ENCODE measurements at regions not wholly inside any gene's neighbourhood (a gene's known extent, or its start where the extent isn't known, plus 50 kb on each side); places are given as distances from the start of the nearest gene placed in this dataset.
"Not testable (repeated sequence)": the region's sequence is repeated elsewhere in the genome, so short reads cannot be mapped to it uniquely, and the experiment has no call there.

- no peak for DNase-seq (ENCODE audit: low read depth in 2 of 3, low spot score in 1 of 3)
These were observed 469.8 kb downstream of the ZPLD1 start for GRCh38 chr3:102904629-102905028.

DNA sequence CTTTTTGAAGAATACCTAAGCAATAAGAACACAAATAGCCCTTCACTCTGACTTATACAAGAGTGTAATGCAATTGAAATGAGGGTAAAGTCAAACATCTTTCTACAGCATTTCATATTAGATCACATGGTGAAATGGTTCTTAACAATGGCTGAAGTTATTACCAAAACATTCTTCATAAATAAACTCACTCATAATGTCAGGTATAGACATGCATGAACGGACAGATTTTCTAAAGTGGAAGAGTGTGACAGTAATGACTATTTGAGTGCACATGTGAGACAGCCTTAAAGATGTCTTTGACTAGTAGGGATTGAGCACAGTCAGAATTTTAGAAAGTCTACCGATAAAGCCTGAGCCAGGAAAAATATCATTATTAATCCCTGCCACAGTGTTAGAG is 471.0 kb downstream of the ZPLD1 start:
- no peak for DNase-seq (ENCODE audit: low read depth in 2 of 3, low spot score in 1 of 3)

DNA sequence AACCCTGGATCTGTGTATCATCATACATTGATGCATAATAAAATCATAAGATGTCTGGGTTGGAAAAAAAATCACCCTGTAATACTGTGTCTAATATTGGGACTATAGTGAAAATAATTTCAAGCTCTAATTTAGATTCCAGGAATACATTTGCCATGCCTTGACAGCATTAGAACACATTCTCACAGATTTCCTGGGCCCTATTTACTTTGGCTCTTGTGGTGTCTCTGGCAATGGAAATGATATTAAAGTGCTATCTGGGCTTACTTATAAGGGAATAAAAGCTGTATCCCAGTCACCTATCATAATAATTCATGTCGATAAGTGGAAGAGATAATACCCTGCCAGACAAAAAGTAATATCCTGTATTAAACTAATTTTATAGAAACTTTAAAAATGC is 472.0 kb downstream of the ZPLD1 start:
- no peak for DNase-seq (ENCODE audit: low read depth in 2 of 3, low spot score in 1 of 3)

- no peak for DNase-seq (ENCODE audit: low read depth in 2 of 3, low spot score in 1 of 3)
These were observed 475.1 kb downstream of the ZPLD1 start for GRCh38 chr3:102909904-102910303.

DNA sequence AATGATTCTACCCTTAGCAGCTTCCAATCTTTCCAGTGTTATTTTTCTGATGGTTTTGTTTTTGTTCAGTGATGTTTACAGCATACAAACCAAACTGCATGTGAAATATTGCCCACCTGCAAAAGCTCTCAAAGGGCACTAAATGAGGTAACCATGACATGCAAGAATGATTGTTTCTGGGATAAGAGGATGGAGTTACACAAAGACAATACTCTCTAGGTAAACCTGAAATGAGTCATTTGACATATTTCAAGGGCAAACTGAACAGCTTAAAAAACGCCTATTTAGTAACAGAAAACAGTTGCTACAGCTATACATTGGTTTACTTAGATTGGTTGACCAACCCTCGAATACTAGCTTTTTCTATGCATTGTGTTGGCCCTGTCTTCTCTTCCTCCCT is 481.7 kb downstream of the ZPLD1 start:
- no peak for DNase-seq (ENCODE audit: low read depth in 2 of 3, low spot score in 1 of 3)

- DNase-seq (ENCODE audit: low read depth in 2 of 3, low spot score in 1 of 3), result no peak
These were observed 491.8 kb downstream of the ZPLD1 start for GRCh38 chr3:102926618-102927017.

GRCh38 chr3:102933377-102933776 is 498.6 kb downstream of the ZPLD1 start:
- DNase-seq (ENCODE audit: low read depth in 2 of 3, low spot score in 1 of 3), result no peak

GRCh38 chr3:102936511-102937045 is 501.8 kb downstream of the ZPLD1 start:
- DNase-seq (ENCODE audit: low read depth in 2 of 3, low spot score in 1 of 3), result no peak

DNA sequence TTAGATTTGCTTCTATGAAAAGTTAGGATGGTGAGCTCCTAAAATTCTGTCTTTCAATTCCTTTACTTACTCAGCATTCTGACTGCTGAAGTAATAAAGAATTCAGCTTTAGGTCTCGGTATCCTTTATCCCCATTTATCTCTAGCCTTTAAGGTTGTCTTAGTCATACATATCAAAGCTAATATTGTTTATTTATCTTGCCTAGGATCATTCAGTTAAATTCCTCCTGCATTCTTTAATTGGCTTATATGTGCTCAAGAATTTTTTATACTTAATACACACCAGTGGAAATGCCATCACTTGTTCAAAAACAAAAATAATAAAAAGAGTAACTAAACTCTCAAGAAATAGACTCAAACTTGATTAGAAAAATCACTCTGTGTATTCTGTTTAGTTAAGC is 507.0 kb downstream of the ZPLD1 start:
- DNase-seq (ENCODE audit: low read depth in 2 of 3, low spot score in 1 of 3), result no peak

DNA sequence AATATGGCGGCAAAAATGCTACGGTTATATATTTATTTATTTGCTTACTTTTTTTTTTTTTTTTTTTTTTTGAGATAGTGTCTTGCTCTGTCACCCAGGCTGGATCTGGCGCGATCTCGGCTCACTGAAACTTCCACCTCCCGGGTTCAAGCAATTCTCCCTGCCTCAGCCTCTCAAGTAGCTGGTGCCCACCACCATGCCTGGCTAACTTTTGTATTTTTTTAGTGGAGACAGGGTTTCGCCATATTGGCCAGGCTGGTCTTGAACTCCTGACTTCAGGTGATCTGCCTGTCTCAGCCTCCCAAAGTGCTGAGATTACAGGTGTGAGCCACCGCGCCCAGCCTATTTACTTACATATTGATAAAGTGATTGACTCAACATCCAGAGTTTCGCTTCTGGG is 511.6 kb downstream of the ZPLD1 start:
- not testable (repeated sequence) for DNase-seq (ENCODE audit: low read depth in 2 of 3, low spot score in 1 of 3)

DNA sequence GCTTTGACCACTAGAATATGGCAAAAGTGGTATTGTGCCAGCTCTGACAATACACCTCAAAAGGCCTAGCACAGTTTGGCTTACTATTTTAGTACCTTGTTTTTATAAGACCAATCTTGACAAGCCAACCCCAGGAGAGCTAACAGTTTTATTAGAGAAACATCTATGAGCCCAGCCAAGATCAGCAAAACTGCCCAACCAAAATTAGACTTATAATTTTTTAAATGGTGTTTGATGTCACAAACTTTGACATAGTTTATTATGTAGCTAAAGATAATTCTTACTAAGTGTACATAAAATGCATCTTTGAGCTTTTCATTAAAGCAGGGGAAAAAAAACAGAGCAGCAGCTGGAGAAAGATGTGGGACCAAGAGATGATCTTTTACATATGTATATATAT is 537.5 kb downstream of the ZPLD1 start:
- DNase-seq (ENCODE audit: low read depth in 2 of 3, low spot score in 1 of 3), result no peak

- no peak for DNase-seq (ENCODE audit: low read depth in 2 of 3, low spot score in 1 of 3)
These were observed 539.5 kb downstream of the ZPLD1 start for GRCh38 chr3:102974333-102974732.

- DNase-seq (ENCODE audit: low read depth in 2 of 3, low spot score in 1 of 3), result no peak
These were observed 544.4 kb downstream of the ZPLD1 start for GRCh38 chr3:102979191-102979590.

GRCh38 chr3:102979682-102980354 is 545.0 kb downstream of the ZPLD1 start:
- DNase-seq (ENCODE audit: low read depth in 2 of 3, low spot score in 1 of 3), result no peak

DNA sequence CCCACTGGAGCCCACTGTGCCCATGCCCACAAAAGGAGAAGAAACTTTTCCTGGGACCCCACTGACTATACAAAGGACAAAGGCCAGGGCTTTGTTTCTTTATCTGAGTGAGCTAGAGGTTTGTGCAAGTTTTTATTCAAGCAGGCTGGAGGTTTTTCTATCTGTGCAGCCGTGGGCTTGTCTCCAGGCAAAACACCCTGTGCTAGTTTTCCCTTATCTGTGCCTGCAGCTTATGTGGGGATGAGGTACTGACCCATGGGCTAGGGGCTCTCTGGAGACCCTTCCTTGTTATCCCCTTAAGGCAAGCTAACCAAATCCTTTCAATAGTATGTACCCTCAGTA is 545.5 kb downstream of the ZPLD1 start:
- no peak for DNase-seq (ENCODE audit: low read depth in 2 of 3, low spot score in 1 of 3)

- no peak for DNase-seq (ENCODE audit: low read depth in 2 of 3, low spot score in 1 of 3)
These were observed 567.8 kb downstream of the ZPLD1 start for GRCh38 chr3:103002425-103003176.

DNA sequence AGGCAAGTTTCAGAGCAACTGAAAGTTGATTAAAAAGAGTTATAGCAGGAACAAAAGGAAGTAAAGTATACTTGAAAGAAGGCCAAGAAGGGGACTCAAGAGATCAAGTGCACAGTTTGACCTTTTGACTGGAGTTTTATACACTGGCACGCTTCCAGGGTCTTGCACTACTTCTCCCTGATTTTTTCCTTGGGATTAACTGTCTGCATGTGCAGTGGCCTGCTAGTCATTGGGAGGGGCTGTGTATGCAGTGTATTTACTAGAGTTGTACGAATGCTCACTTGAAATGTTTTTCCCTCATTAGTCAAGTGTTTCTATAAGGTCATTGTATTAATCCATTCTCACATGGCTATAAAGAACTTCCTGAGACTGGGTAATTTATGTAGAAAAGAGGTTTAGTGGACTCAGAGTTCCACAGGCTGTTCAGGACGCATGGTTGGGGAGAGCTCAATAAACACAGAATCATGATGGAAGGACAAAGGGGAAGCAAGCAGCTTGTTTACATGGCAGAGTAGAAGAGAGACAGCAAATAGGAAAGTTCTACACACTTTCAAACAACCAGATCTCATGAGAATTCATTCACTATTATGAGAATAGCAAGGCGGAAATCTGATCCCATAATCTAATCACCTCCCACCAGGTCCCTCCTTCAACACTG is 571.8 kb downstream of the ZPLD1 start:
- no peak for DNase-seq (ENCODE audit: low read depth in 2 of 3, low spot score in 1 of 3)

DNA sequence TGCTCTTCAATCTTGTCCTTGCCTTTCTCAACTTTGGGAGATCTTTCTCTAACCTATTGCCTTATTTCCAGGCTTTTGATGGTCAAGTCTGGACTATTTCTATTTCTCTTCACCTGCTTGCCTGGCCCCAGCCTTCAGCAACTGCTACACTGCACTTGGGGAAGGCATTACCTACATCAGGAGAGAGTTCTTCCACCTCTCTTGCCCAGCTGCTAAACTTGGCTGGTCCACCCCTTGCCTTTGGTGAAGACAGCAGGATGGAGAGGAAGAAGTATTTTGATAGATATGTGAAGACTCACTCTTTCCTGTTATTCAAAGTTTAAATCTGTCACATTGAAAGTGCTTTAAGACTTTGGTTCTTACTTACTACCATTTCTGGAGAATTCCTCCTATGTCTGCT is 574.8 kb downstream of the ZPLD1 start:
- no peak for DNase-seq (ENCODE audit: low read depth in 2 of 3, low spot score in 1 of 3)

DNA sequence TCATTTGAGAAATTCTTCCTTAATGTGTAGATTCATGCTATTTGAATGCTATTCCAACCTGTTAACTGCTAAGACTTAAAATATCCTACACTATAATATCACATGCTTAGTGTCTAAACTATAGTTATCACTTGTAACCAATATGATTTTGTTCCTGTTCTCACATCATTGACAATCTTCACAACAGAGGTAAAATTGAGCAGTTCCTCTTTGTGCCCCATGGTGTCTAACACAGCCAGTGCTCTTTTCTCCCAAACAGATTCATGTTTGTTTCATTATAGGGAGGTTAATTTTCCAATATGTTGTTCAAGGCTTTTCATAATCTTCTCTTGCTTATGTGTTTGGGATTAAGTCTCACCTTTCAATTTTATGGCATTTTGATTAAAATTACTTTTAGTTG is 591.1 kb downstream of the ZPLD1 start:
- no peak for DNase-seq (ENCODE audit: low read depth in 2 of 3, low spot score in 1 of 3)

- DNase-seq (ENCODE audit: low read depth in 2 of 3, low spot score in 1 of 3), result no peak
These were observed 599.0 kb downstream of the ZPLD1 start for GRCh38 chr3:103033841-103034240.

DNA sequence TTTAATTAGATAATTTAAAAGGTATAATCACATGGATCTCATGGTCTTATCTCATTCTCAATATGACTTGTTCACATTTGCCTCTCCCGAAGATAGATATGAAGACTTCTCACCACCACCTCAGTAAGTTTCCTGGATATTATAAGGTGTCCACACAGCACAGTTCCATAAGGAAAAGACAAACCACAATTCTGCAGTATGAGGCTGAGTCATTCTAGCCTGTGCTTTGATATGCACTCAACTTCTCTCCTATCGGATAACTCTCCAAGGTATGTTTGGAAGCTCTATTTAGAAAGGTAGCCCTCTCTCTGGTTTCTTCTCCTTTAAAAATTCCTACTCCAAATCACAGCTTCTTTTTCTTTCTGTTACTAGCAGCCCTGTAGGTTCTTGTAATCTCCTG is 612.8 kb downstream of the ZPLD1 start:
- DNase-seq (ENCODE audit: low read depth in 2 of 3, low spot score in 1 of 3), result no peak

GRCh38 chr3:103048068-103048722 is 613.4 kb downstream of the ZPLD1 start:
- DNase-seq (ENCODE audit: low read depth in 2 of 3, low spot score in 1 of 3), result no peak

Measured in stimulated activated CD4-positive, alpha-beta T cell treated with anti-CD3 and anti-CD28 coated beads, Interleukin-12 subunit alpha, Interleukin-12 subunit beta, amount 100 ng/mL, for 48 hours (primary cell).